OCI-LY1 (cell line): ENCODE measurements at regions not wholly inside any gene's neighbourhood (a gene's known extent, or its start where the extent isn't known, plus 50 kb on each side); places are given as distances from the start of the nearest gene placed in this dataset.

Source experiments
- H2AFZ ChIP-seq: fragments of 200-600 bp; sonication (generic), shearing (Covaris generic); 2 replicates; pipeline ENCODE4 v1.6.0; 2014; ENCODE audit warnings: antibody characterized with exemption, mild to moderate bottlenecking, low read length
- H3F3A ChIP-seq: fragments of 200-600 bp; sonication (generic), shearing (Covaris generic); 2 replicates; pipeline ENCODE4 v1.6.0; 2014; ENCODE audit warnings: mild to moderate bottlenecking, antibody characterized with exemption, low read length, moderate library complexity; ENCODE audit not compliant: insufficient read depth
- H3K27ac ChIP-seq: fragments of 200-600 bp; sonication (generic); 2 replicates; pipeline ENCODE4 v1.5.1; 2014; ENCODE audit warnings: low read length, mixed run types, mild to moderate bottlenecking, low read depth; ENCODE audit not compliant: poor library complexity, severe bottlenecking
- H3K27me3 ChIP-seq: fragments of 200-600 bp; sonication (generic); 2 replicates; pipeline ENCODE4 v1.6.0; 2014; ENCODE audit warnings: antibody characterized with exemption, mild to moderate bottlenecking, low read length, moderate library complexity; ENCODE audit not compliant: insufficient read depth
- H3K36me3 ChIP-seq: fragments of 200-600 bp; sonication (generic); 2 replicates; pipeline ENCODE4 v1.6.1; 2014; ENCODE audit warnings: mild to moderate bottlenecking, antibody characterized with exemption, low read length, moderate library complexity, mixed read lengths; ENCODE audit not compliant: insufficient read depth
- H3K4me1 ChIP-seq: fragments of 200-600 bp; sonication (generic); 2 replicates; pipeline ENCODE4 v1.5.1; 2014; ENCODE audit warnings: mild to moderate bottlenecking, low read length, moderate library complexity; ENCODE audit not compliant: insufficient read depth, severe bottlenecking
- H3K4me2 ChIP-seq: fragments of 200-600 bp; sonication (generic), shearing (Covaris generic); 2 replicates; pipeline ENCODE4 v1.6.1; 2014; ENCODE audit warnings: low read length
- H3K4me3 ChIP-seq: fragments of 200-600 bp; sonication (generic); 2 replicates; pipeline ENCODE4 v1.5.1; 2014; ENCODE audit warnings: low read length, low read depth, mild to moderate bottlenecking, mixed read lengths; ENCODE audit not compliant: poor library complexity, severe bottlenecking
- H3K79me2 ChIP-seq: fragments of 200-600 bp; shearing (Covaris generic); 2 replicates; pipeline ENCODE4 v1.6.1; 2016; ENCODE audit warnings: mixed run types, low read length, mixed read lengths; ENCODE audit not compliant: insufficient read depth
- H3K9ac ChIP-seq: fragments of 200-600 bp; sonication (generic), shearing (Covaris generic); 2 replicates; pipeline ENCODE4 v1.6.1; 2014; ENCODE audit warnings: mild to moderate bottlenecking, low read length, mixed read lengths
- H3K9me2 ChIP-seq: fragments of 200-600 bp; sonication (generic), shearing (Covaris generic); 2 replicates; pipeline ENCODE4 v1.6.1; 2014; ENCODE audit warnings: low read depth, mild to moderate bottlenecking, low read length, mixed read lengths
- H3K9me3 ChIP-seq: fragments of 200-600 bp; shearing (Covaris generic); 2 replicates; pipeline ENCODE4 v1.6.1; 2014; ENCODE audit warnings: low read length, mixed read lengths
- H4K20me1 ChIP-seq: fragments of 200-600 bp; sonication (generic), shearing (Covaris generic); 2 replicates; pipeline ENCODE4 v1.6.0; 2016; ENCODE audit warnings: mild to moderate bottlenecking, low read length; ENCODE audit not compliant: insufficient read depth
- CTCF ChIP-seq: fragments of 200-600 bp; sonication (generic), shearing (Covaris generic); IDR thresholded peaks from 2 replicates; pipeline ENCODE4 v1.5.1; 2017; ENCODE audit warnings: mild to moderate bottlenecking, antibody characterized with exemption, low read length, moderate library complexity, mixed read lengths
- EZH2 ChIP-seq: fragments of 200-600 bp; sonication (generic), shearing (Covaris generic); IDR thresholded peaks from 2 replicates; pipeline ENCODE4 v1.8.0; 2017; ENCODE audit warnings: borderline replicate concordance, mixed run types, mild to moderate bottlenecking, antibody characterized with exemption, low read length, moderate library complexity, mixed read lengths

GRCh38 chr2:176665086-176665485, 395.8 kb downstream of the MTX2 start:
- no peak overlapping the region for H3K9ac ChIP-seq
- no peak overlapping the region for H3K27ac ChIP-seq
- H3K9me2 ChIP-seq: no peaks in the 10 kb centered on the region
- no peak overlapping the region for H3K4me3 ChIP-seq
- H3K4me2 ChIP-seq: no peak overlapping the region
- H3K79me2 ChIP-seq: no peaks in the 10 kb centered on the region
- TF ChIP-seq CTCF (no peak), EZH2 (no peak)
- H3K36me3 ChIP-seq: no peaks in the 10 kb centered on the region
- H4K20me1 ChIP-seq: no peaks in the 10 kb centered on the region
- no peaks in the 10 kb centered on the region for H3F3A ChIP-seq
- no peaks in the 10 kb centered on the region for H3K9me3 ChIP-seq
- no peaks in the 10 kb centered on the region for H3K27me3 ChIP-seq
- H2AFZ ChIP-seq: no peak overlapping the region
- H3K4me1 ChIP-seq: no peaks in the 10 kb centered on the region

- Histone ChIP-seq H3K9me2 (no peaks in the 10 kb centered on the region), H3K9me3 (no peaks in the 10 kb centered on the region), H3K4me1 (no peaks in the 10 kb centered on the region), H3F3A (no peaks in the 10 kb centered on the region), H3K27me3 (no peaks in the 10 kb centered on the region), H3K4me2 (no peak overlapping the region), H3K27ac (no peak overlapping the region), H3K36me3 (no peaks in the 10 kb centered on the region), H4K20me1 (no peaks in the 10 kb centered on the region), H3K4me3 (no peak overlapping the region), H3K9ac (no peak overlapping the region), H3K79me2 (no peaks in the 10 kb centered on the region), H2AFZ (no peak overlapping the region)
- no peak for TF ChIP-seq CTCF
- no peak for TF ChIP-seq EZH2
Observed at GRCh38 chr2:176668912-176669311, 399.7 kb downstream of the MTX2 start.

GRCh38 chr2:176669398-176670174, 400.3 kb downstream of the MTX2 start:
- H3K4me2 ChIP-seq: no peak overlapping the region

More at GRCh38 chr2:176669398-176670174, 400.3 kb downstream of the MTX2 start:
- H3K9me3 ChIP-seq: no peaks in the 10 kb centered on the region
- H3K36me3 ChIP-seq: no peaks in the 10 kb centered on the region
- no peaks in the 10 kb centered on the region for H3K4me1 ChIP-seq
- no peak overlapping the region for H3K9ac ChIP-seq
- no peak overlapping the region for H3K27ac ChIP-seq
- H3K79me2 ChIP-seq: no peaks in the 10 kb centered on the region
- no peak overlapping the region for H2AFZ ChIP-seq
- H4K20me1 ChIP-seq: no peaks in the 10 kb centered on the region
- no peaks in the 10 kb centered on the region for H3K27me3 ChIP-seq
- no peak overlapping the region for H3K4me3 ChIP-seq
- TF ChIP-seq EZH2 (no peak), CTCF (no peak)
- no peaks in the 10 kb centered on the region for H3F3A ChIP-seq
- H3K9me2 ChIP-seq: no peaks in the 10 kb centered on the region
